Epithelial cell of proximal tubule (primary cell): ENCODE measurements at regions not wholly inside any gene's neighbourhood (a gene's known extent, or its start where the extent isn't known, plus 50 kb on each side); places are given as distances from the start of the nearest gene placed in this dataset.
A peak's percentile ranks its signal among the peaks of the same experiment; 100 is the strongest.

Experiments used
- DNase-seq: peaks from one replicate; pipeline ENCODE4 v3.0.0-alpha.2; 2011; ENCODE audit warnings: low read depth
- H3K4me3 ChIP-seq: 2 replicates; pipeline ENCODE4 v1.5.1; 2011; ENCODE audit warnings: low read depth, mild to moderate bottlenecking, low read length
- TF ChIP-seq, protein P1 (sequence below): conservative IDR thresholded peaks from 2 replicates; pipeline ENCODE4 v1.5.1; 2012; ENCODE audit warnings: low read depth, mild to moderate bottlenecking, low read length

DNA sequence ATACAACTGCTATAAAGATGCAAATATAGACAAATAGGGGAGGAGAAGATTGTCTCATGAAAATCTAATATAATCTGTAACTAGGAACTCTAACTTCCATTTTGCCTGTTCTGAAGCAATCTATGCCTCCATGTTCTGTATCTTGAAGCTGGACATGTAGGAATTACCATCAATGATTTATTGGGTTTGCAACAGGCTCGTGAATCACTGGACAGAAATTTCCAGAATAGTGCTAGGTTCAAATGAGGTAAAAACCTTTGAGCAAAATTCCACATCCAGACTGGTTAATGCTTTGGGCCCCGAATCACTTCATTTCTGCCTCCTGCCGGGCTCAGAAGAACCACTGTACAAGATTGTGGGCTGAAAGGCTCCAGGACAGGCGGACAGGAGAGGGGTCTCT is 110.7 kb upstream of the CTTNBP2NL start:
- DNase-seq: peak; percentile 12
- TF ChIP-seq, protein P1, sequence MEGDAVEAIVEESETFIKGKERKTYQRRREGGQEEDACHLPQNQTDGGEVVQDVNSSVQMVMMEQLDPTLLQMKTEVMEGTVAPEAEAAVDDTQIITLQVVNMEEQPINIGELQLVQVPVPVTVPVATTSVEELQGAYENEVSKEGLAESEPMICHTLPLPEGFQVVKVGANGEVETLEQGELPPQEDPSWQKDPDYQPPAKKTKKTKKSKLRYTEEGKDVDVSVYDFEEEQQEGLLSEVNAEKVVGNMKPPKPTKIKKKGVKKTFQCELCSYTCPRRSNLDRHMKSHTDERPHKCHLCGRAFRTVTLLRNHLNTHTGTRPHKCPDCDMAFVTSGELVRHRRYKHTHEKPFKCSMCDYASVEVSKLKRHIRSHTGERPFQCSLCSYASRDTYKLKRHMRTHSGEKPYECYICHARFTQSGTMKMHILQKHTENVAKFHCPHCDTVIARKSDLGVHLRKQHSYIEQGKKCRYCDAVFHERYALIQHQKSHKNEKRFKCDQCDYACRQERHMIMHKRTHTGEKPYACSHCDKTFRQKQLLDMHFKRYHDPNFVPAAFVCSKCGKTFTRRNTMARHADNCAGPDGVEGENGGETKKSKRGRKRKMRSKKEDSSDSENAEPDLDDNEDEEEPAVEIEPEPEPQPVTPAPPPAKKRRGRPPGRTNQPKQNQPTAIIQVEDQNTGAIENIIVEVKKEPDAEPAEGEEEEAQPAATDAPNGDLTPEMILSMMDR: no peak
- H3K4me3 ChIP-seq: no peak overlapping the region

DNA sequence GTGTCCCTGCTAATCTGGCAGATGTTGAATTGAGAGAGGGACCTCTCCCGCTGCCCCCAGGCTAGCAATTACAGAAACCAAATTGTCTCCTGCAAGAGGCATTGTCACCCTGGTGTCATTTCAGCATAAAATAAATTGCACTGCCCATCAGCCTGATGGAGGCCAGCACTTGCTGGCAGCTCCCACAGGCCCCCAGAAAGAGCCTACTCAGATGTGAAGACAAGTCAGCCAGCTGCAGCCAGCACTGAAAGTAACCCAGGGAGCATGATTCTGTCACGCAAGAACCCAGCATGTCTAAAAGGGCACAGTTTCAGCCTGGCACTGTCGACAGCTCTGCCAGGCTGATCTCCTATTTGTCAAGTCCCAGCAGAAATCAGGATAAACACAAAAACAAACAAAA is 110.3 kb upstream of the CTTNBP2NL start:
- no peak for DNase-seq
- TF ChIP-seq, protein P1: no peak

DNA sequence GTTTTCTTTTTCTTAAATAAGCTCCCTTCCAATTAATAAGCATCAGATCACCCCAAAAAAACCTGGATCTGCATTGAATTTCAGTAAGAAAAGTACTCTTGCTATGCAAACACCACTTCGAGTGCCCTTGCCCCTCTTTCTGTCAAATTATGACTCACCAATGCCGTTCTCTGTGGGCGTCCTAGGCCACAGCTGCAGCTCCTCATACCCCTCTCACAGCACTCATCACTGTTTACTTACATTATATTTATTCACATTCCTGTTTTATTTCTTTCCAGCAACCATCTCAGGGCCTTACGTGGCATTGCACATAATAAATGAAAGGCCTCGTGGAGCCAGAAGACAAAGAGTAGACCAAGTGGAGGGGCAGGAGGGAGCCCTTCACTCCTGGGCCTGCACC is 99.1 kb upstream of the CTTNBP2NL start:
- TF ChIP-seq, protein P1: no peak
- no peak overlapping the region for H3K4me3 ChIP-seq
- DNase-seq: no peak

More for the DNA sequence above, 110.3 kb upstream of the CTTNBP2NL start:
- H3K4me3 ChIP-seq: no peak overlapping the region

DNA sequence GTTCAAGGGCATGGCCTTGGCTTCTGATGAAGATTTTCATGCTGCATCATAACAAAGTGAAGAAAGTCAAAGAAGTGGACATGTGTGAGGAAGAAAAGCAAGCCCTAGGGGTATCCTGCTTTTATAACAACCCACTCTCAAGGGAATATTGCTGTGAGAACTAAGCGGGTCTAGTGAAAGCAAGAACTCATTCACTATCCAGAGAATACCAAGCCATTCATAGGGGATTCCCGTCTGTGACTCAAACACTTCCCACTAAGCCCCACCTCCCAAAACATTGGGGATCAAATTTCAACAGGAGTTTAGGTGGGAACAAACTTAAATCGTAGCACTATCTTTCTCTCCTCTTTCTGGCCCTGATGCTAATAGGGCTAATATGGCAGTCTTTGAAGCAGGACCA is 98.5 kb upstream of the CTTNBP2NL start:
- DNase-seq: no peak
- H3K4me3 ChIP-seq: no peak overlapping the region
- TF ChIP-seq, protein P1: no peak

DNA sequence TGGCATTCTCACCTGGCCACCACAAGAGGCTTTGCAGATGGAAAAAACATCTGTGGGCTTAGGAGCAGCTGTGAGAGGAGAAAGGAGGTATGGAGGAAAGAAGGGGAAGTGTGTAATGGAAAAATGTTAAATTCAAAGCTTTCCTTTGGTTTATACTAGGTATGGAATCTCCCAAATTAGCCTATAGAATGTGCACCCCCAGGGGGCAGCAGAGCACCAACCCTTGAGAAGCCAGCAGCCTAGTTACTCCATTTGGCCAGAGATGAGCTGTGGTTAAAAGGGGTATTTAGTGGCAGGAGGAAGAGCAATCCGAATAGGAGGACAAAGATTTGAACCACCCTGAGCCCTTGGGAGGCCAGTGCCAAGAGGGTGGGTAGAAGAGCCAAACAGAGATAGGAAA is 97.5 kb upstream of the CTTNBP2NL start:
- H3K4me3 ChIP-seq: no peak overlapping the region
- DNase-seq: no peak
- TF ChIP-seq, protein P1: peak; percentile 78

DNA sequence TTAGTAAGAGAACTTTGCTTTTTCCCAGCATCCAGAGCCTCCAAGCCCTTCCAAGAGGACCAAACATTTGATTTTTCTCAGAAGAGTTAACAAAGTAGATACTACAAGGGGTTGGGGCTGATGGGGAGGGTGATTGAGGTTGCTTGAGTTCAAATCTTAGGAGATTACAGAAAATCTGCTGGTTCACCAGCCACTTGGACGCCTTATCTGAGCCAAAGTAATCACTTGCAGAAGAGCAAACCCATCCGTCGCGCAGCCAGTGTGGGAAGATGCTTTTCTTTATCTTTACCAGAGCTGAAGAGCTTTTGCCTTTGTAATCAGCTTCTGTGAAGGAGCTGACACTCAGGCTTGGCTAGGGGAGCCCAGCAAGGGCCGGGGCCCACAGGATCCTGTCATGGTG is 91.9 kb upstream of the CTTNBP2NL start:
- TF ChIP-seq, protein P1: no peak
- H3K4me3 ChIP-seq: no peak overlapping the region
- no peak for DNase-seq

DNA sequence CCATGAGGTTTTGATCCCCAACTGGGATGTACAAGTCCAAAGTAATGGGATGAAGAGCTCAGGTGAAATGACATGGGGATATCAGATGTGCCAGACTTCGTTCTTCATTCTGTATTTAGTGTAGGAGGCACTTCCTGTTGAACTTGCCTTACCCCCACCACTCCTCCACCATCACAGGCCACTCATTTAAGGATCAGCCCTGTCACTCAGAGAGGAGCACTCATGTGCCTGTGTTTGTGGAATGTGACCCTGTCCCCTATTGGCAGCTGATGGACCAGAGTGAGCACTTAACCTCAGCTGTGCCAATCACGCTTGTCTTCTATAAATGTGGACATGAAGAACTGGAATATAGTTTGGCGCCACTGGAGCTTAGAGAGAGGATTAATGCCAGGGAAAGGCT is 91.4 kb upstream of the CTTNBP2NL start:
- DNase-seq: no peak
- TF ChIP-seq, protein P1: no peak
- no peak overlapping the region for H3K4me3 ChIP-seq
